ENCODE measurements at regions not wholly inside any gene's neighbourhood (a gene's known extent, or its start where the extent isn't known, plus 50 kb on each side); places are given as distances from the start of the nearest gene placed in this dataset.

- Histone ChIP-seq H3K36me3 (no peaks in the 10 kb centered on the region), H3K4me1 (ENCODE audit: control insufficient read depth in 1 of 2, low read depth in 2 of 2) (no peaks in the 10 kb centered on the region), H3K9me3 (no peaks in the 10 kb centered on the region), H3K27ac (no peak overlapping the region), H3K4me3 (no peak overlapping the region), H3K27me3 (replicated peaks; ENCODE audit: insufficient read depth) (no peaks in the 10 kb centered on the region)
- TF ChIP-seq CTCF (IDR thresholded peaks at IDR 0.05), result no peak
- ATAC-seq (ENCODE audit: insufficient number of reproducible peaks, low FRiP score, low read depth) (no peak), DNase-seq (ENCODE audit: low spot score) (no peak)
Observed at GRCh38 chr6:84346372-84346771, 118.9 kb upstream of the CEP162 start.

- Histone ChIP-seq H3K36me3 (no peaks in the 10 kb centered on the region), H3K27me3 (replicated peaks; ENCODE audit: insufficient read depth) (no peaks in the 10 kb centered on the region), H3K4me3 (no peak overlapping the region), H3K4me1 (ENCODE audit: control insufficient read depth in 1 of 2, low read depth in 2 of 2) (no peaks in the 10 kb centered on the region), H3K9me3 (peaks cover 3% of the 10 kb centered on the region), H3K27ac (no peak overlapping the region)
- ATAC-seq (ENCODE audit: insufficient number of reproducible peaks, low FRiP score, low read depth) (no peak), DNase-seq (ENCODE audit: low spot score) (no peak)
- TF ChIP-seq CTCF (IDR thresholded peaks at IDR 0.05), result no peak
Observed at GRCh38 chr6:84344005-84344404, 116.6 kb upstream of the CEP162 start.

GRCh38 chr6:84340422-84340821, 113.0 kb upstream of the CEP162 start:
- Histone ChIP-seq H3K9me3 (peaks cover 11% of the 10 kb centered on the region), H3K27me3 (replicated peaks; ENCODE audit: insufficient read depth) (no peaks in the 10 kb centered on the region), H3K4me1 (ENCODE audit: control insufficient read depth in 1 of 2, low read depth in 2 of 2) (no peaks in the 10 kb centered on the region), H3K27ac (no peak overlapping the region), H3K4me3 (no peak overlapping the region), H3K36me3 (no peaks in the 10 kb centered on the region)
- TF ChIP-seq CTCF (IDR thresholded peaks at IDR 0.05), result no peak
- ATAC-seq (ENCODE audit: insufficient number of reproducible peaks, low FRiP score, low read depth) (no peak), DNase-seq (ENCODE audit: low spot score) (no peak)

- no peak for ATAC-seq (ENCODE audit: insufficient number of reproducible peaks, low FRiP score, low read depth)
- no peak for DNase-seq (ENCODE audit: low spot score)
Observed at GRCh38 chr6:84333842-84334241, 106.4 kb upstream of the CEP162 start.

More at GRCh38 chr6:84333842-84334241, 106.4 kb upstream of the CEP162 start:
- Histone ChIP-seq H3K9me3 (peaks cover 6% of the 10 kb centered on the region), H3K36me3 (no peaks in the 10 kb centered on the region), H3K27ac (no peak overlapping the region), H3K4me1 (ENCODE audit: control insufficient read depth in 1 of 2, low read depth in 2 of 2) (no peaks in the 10 kb centered on the region), H3K4me3 (no peak overlapping the region), H3K27me3 (replicated peaks; ENCODE audit: insufficient read depth) (no peaks in the 10 kb centered on the region)
- no peak for TF ChIP-seq CTCF (IDR thresholded peaks at IDR 0.05)

Data from thoracic aorta (tissue), 2 donors.